ENCODE measurements at regions not wholly inside any gene's neighbourhood (a gene's known extent, or its start where the extent isn't known, plus 50 kb on each side); places are given as distances from the start of the nearest gene placed in this dataset.

GRCh38 chr5:17058438-17058837, 122.3 kb upstream of the MYO10 start (continued):
- no peak for TF ChIP-seq SFPQ (IDR thresholded peaks at IDR 0.05; ENCODE audit: low read depth, low read length)
- no peak for TF ChIP-seq DIDO1 (tag; IDR thresholded peaks at IDR 0.05; ENCODE audit: low read depth)
- no peak for TF ChIP-seq ZNF445 (CRISPR knock-in tag; IDR thresholded peaks at IDR 0.05; ENCODE audit: low read depth)
- TF ChIP-seq DEAF1 (CRISPR knock-in tag; IDR thresholded peaks at IDR 0.05) = no peak

GRCh38 chr5:17061973-17062470, 125.9 kb upstream of the MYO10 start:
- Histone ChIP-seq H3K4me1 (replicated peaks in 1 of 2; ENCODE audit: control insufficient read depth in 2 of 2, insufficient read depth in 2 of 2, low read length in 2 of 2) (peaks cover 0 to 6% of the 10 kb centered on the region in 2 experiments; a peak in 1 of 5 replicates), H3K9me3 (replicated peaks; ENCODE audit: control insufficient read depth, insufficient read depth, low read depth, low read length) (no peaks in the 10 kb centered on the region), H3K27ac (ENCODE audit: extremely low read depth, low read depth, low read length) (no peak overlapping the region), H2AFZ (ENCODE audit: low read depth, low read length) (no peak overlapping the region), H4K20me1 (replicated peaks; ENCODE audit: control insufficient read depth, insufficient read depth, low read length) (no peaks in the 10 kb centered on the region), H3K27me3 (ENCODE audit: control insufficient read depth in 2 of 2, insufficient read depth in 2 of 2, low read length in 2 of 2) (peaks cover 0 to 6% of the 10 kb centered on the region in 2 experiments; a peak in 1 of 5 replicates), H3K9me1 (ENCODE audit: control insufficient read depth, insufficient read depth, low read length) (no peaks in the 10 kb centered on the region), H3K4me2 (ENCODE audit: insufficient read depth, low read length) (no peak overlapping the region), H3K4me3 (no peak overlapping the region), H3K9ac (ENCODE audit: insufficient read depth in 1 of 2, low read depth in 2 of 2, low read length in 2 of 2) (no peak overlapping the region), H3K79me2 (ENCODE audit: control insufficient read depth, insufficient read depth, low read length) (no peaks in the 10 kb centered on the region), H3K36me3 (ENCODE audit: control insufficient read depth, insufficient read depth, low read length) (no peaks in the 10 kb centered on the region)
- in situ Hi-C loops (cut with MboI) = no loop called here
- POLR2A ChIA-PET = no interaction called here
- DNase-seq (ENCODE audit: extremely low read depth in 1 of 4, low spot score in 3 of 4) (no peak), ATAC-seq (peak; percentile 73), FAIRE-seq (no peak)
- no peak for TF ChIP-seq MLX (CRISPR knock-in tag; conservative IDR thresholded peaks at IDR 0.05)
- TF ChIP-seq HCFC1 (IDR thresholded peaks at IDR 0.05; ENCODE audit: low read depth, low read length) = no peak
- TF ChIP-seq GTF2B (IDR thresholded peaks at IDR 0.05; ENCODE audit: extremely low read depth, insufficient read length) = no peak
- peak in 1 of 3 experiments; percentile 21; a peak in 1 of 6 replicates for TF ChIP-seq CTCF (IDR thresholded peaks at IDR 0.05 in 2 of 3, conservative IDR thresholded peaks at IDR 0.05 in 1 of 3; ENCODE audit: insufficient read depth in 2 of 3, low read depth in 1 of 3, low read length in 3 of 3)
- TF ChIP-seq ZNF740 (CRISPR knock-in tag; IDR thresholded peaks at IDR 0.05) = no peak
- TF ChIP-seq ZNF740 (tag; IDR thresholded peaks at IDR 0.05) = no peak
- no TSS peak for BruUV-seq (replicated peaks)
- intact Hi-C loops (cut with micrococcal nuclease) = no loop called here
- CTCF ChIA-PET (ENCODE audit: low intra/inter-chr PET ratio) = no interaction called here
- WGBS (ENCODE audit: insufficient coverage, low coverage, missing lambda C conversion rate) = 9% methylated on average over 25 of the region's 33 CpGs
